Effector memory CD8-positive, alpha-beta T cell (primary cell): ENCODE measurements at regions not wholly inside any gene's neighbourhood (a gene's known extent, or its start where the extent isn't known, plus 50 kb on each side); places are given as distances from the start of the nearest gene placed in this dataset.
"Not testable (repeated sequence)": the region's sequence is repeated elsewhere in the genome, so short reads cannot be mapped to it uniquely, and the experiment has no call there.

Source experiments
- ATAC-seq: fragments of 150-1000 bp; cut with Tn5 transposase; replicated peaks from 2 replicates; pipeline ENCODE4 v1.10.0; 2021; ENCODE audit warnings: mild to moderate bottlenecking, moderate library complexity
- DNase-seq, 3 experiments: peaks; one replicate each; pipeline ENCODE4 v3.0.0; 2021
- H3K27ac Mint-ChIP-seq, 2 donors: one replicate each; pipeline ENCODE4 v1.8.0; 2022; ENCODE audit warnings: mild to moderate bottlenecking in 2 of 2, mixed read lengths in 2 of 2, moderate library complexity in 2 of 2
- H3K27me3 Mint-ChIP-seq, 2 donors: one replicate each; pipeline ENCODE4 v1.8.0; 2022; ENCODE audit warnings: mixed read lengths in 2 of 2
- H3K36me3 Mint-ChIP-seq: one replicate; pipeline ENCODE4 v1.8.0; 2022; ENCODE audit warnings: mild to moderate bottlenecking, moderate library complexity, mixed read lengths; ENCODE audit not compliant: insufficient read depth
- H3K4me1 Mint-ChIP-seq, 2 donors: one replicate each; pipeline ENCODE4 v1.8.0; 2022; ENCODE audit warnings: low read depth in 2 of 2, mixed read lengths in 2 of 2
- H3K4me3 Mint-ChIP-seq, 2 donors: one replicate each; pipeline ENCODE4 v1.8.0; 2022; ENCODE audit warnings: mild to moderate bottlenecking in 2 of 2, mixed read lengths in 2 of 2, moderate library complexity in 2 of 2
- H3K9me3 Mint-ChIP-seq, 2 donors: one replicate each; pipeline ENCODE4 v1.8.0; 2022; ENCODE audit warnings: mixed read lengths in 2 of 2

- Mint-ChIP-seq H3K27ac (no peak overlapping the region), H3K4me3 (no peak overlapping the region), H3K36me3 (no peaks in the 10 kb centered on the region), H3K4me1 (no peaks in the 10 kb centered on the region), H3K9me3 (peaks cover 14 to 18% of the 10 kb centered on the region in 2 donors), H3K27me3 (no peaks in the 10 kb centered on the region)
- ATAC-seq (no peak), DNase-seq (no peak)
Measured at GRCh38 chr13:88285329-88285728, 614.2 kb downstream of the SLITRK5 start.

- no peak overlapping the region for H3K4me3 Mint-ChIP-seq
- no peaks in the 10 kb centered on the region for H3K4me1 Mint-ChIP-seq
- no peaks in the 10 kb centered on the region for H3K36me3 Mint-ChIP-seq
- H3K9me3 Mint-ChIP-seq = peaks cover 15 to 18% of the 10 kb centered on the region in 2 donors
- no peak overlapping the region for H3K27ac Mint-ChIP-seq
- ATAC-seq (no peak), DNase-seq (no peak)
- H3K27me3 Mint-ChIP-seq = no peaks in the 10 kb centered on the region
Measured at GRCh38 chr13:88288326-88288725, 617.2 kb downstream of the SLITRK5 start.

- not testable (repeated sequence) for H3K27ac Mint-ChIP-seq, H3K4me1 Mint-ChIP-seq, H3K36me3 Mint-ChIP-seq, ATAC-seq, H3K9me3 Mint-ChIP-seq, DNase-seq, H3K27me3 Mint-ChIP-seq, H3K4me3 Mint-ChIP-seq
Measured at GRCh38 chr13:88291731-88292130, 620.6 kb downstream of the SLITRK5 start.

GRCh38 chr13:88294368-88294767, 623.2 kb downstream of the SLITRK5 start:
- no peaks in the 10 kb centered on the region for H3K36me3 Mint-ChIP-seq
- no peak overlapping the region for H3K27ac Mint-ChIP-seq
- H3K9me3 Mint-ChIP-seq = peaks cover 0 to 5% of the 10 kb centered on the region in 2 donors
- no peak for DNase-seq
- ATAC-seq = no peak
- H3K4me3 Mint-ChIP-seq = no peak overlapping the region
- H3K27me3 Mint-ChIP-seq = no peaks in the 10 kb centered on the region
- no peaks in the 10 kb centered on the region for H3K4me1 Mint-ChIP-seq

GRCh38 chr13:88303157-88303556, 632.0 kb downstream of the SLITRK5 start:
- Mint-ChIP-seq H3K4me3 (no peak overlapping the region), H3K4me1 (peaks cover 0 to 6% of the 10 kb centered on the region in 2 donors)
- ATAC-seq = no peak

GRCh38 chr13:88303605-88304004, 632.4 kb downstream of the SLITRK5 start:
- ATAC-seq (no peak), DNase-seq (no peak)
- peaks cover 0 to 6% of the 10 kb centered on the region in 2 donors for H3K4me1 Mint-ChIP-seq
- peaks cover 0 to 3% of the 10 kb centered on the region in 2 donors for H3K9me3 Mint-ChIP-seq
- H3K4me3 Mint-ChIP-seq = no peak overlapping the region
- H3K27me3 Mint-ChIP-seq = no peaks in the 10 kb centered on the region
- no peaks in the 10 kb centered on the region for H3K36me3 Mint-ChIP-seq
- H3K27ac Mint-ChIP-seq = no peak overlapping the region

More at GRCh38 chr13:88303157-88303556, 632.0 kb downstream of the SLITRK5 start:
- Mint-ChIP-seq H3K27ac (no peak overlapping the region), H3K36me3 (no peaks in the 10 kb centered on the region), H3K27me3 (no peaks in the 10 kb centered on the region), H3K9me3 (peaks cover 0 to 3% of the 10 kb centered on the region in 2 donors)
- DNase-seq = no peak

GRCh38 chr13:88314496-88314895, 643.3 kb downstream of the SLITRK5 start:
- Mint-ChIP-seq H3K4me1 (no peaks in the 10 kb centered on the region), H3K27me3 (no peaks in the 10 kb centered on the region), H3K9me3 (peaks cover 0 to 2% of the 10 kb centered on the region in 2 donors), H3K27ac (no peak overlapping the region), H3K36me3 (peaks cover 2% of the 10 kb centered on the region), H3K4me3 (no peak overlapping the region)
- DNase-seq (no peak), ATAC-seq (no peak)

GRCh38 chr13:88329066-88329465, 657.9 kb downstream of the SLITRK5 start:
- H3K27ac Mint-ChIP-seq = no peak overlapping the region
- no peaks in the 10 kb centered on the region for H3K36me3 Mint-ChIP-seq
- peaks cover 0 to 4% of the 10 kb centered on the region in 2 donors for H3K9me3 Mint-ChIP-seq
- no peak for ATAC-seq
- H3K4me3 Mint-ChIP-seq = no peak overlapping the region
- no peaks in the 10 kb centered on the region for H3K4me1 Mint-ChIP-seq
- DNase-seq = no peak
- H3K27me3 Mint-ChIP-seq = no peaks in the 10 kb centered on the region

- H3K36me3 Mint-ChIP-seq = peaks cover 3% of the 10 kb centered on the region
- ATAC-seq = no peak
- H3K9me3 Mint-ChIP-seq = peaks cover 8 to 12% of the 10 kb centered on the region in 2 donors
- H3K4me3 Mint-ChIP-seq = no peak overlapping the region
- no peak overlapping the region for H3K27ac Mint-ChIP-seq
- H3K27me3 Mint-ChIP-seq = no peaks in the 10 kb centered on the region
- no peak for DNase-seq
- no peaks in the 10 kb centered on the region for H3K4me1 Mint-ChIP-seq
Measured at GRCh38 chr13:88339271-88339741, 668.1 kb downstream of the SLITRK5 start.

- Mint-ChIP-seq H3K27me3 (no peaks in the 10 kb centered on the region), H3K4me1 (no peaks in the 10 kb centered on the region), H3K27ac (no peak overlapping the region), H3K36me3 (no peaks in the 10 kb centered on the region), H3K9me3 (peaks cover 12 to 14% of the 10 kb centered on the region in 2 donors), H3K4me3 (no peak overlapping the region)
- DNase-seq = no peak
- no peak for ATAC-seq
Measured at GRCh38 chr13:88345171-88345847, 674.1 kb downstream of the SLITRK5 start.

GRCh38 chr13:88360761-88361160, 689.6 kb downstream of the SLITRK5 start:
- Mint-ChIP-seq H3K4me1 (no peaks in the 10 kb centered on the region), H3K27ac (no peak overlapping the region), H3K9me3 (peaks cover 2 to 6% of the 10 kb centered on the region in 2 donors), H3K36me3 (no peaks in the 10 kb centered on the region), H3K27me3 (no peaks in the 10 kb centered on the region), H3K4me3 (no peak overlapping the region)
- no peak for ATAC-seq
- DNase-seq = no peak

- ATAC-seq (no peak), DNase-seq (no peak)
- Mint-ChIP-seq H3K36me3 (no peaks in the 10 kb centered on the region), H3K4me1 (no peaks in the 10 kb centered on the region), H3K9me3 (peaks cover 0 to 8% of the 10 kb centered on the region in 2 donors), H3K4me3 (no peak overlapping the region), H3K27ac (no peak overlapping the region), H3K27me3 (no peaks in the 10 kb centered on the region)
Measured at GRCh38 chr13:88369866-88370265, 698.7 kb downstream of the SLITRK5 start.

GRCh38 chr13:88376760-88377388, 705.7 kb downstream of the SLITRK5 start:
- ATAC-seq (no peak), DNase-seq (no peak)
- Mint-ChIP-seq H3K4me1 (peaks cover 0 to 1% of the 10 kb centered on the region in 2 donors), H3K9me3 (peaks cover 0 to 7% of the 10 kb centered on the region in 2 donors), H3K27ac (no peak overlapping the region), H3K4me3 (peak overlapping the region in 1 of 2 donors; percentile 30), H3K36me3 (no peaks in the 10 kb centered on the region), H3K27me3 (no peaks in the 10 kb centered on the region)

- Mint-ChIP-seq H3K4me1 (peaks cover 0 to 1% of the 10 kb centered on the region in 2 donors), H3K36me3 (no peaks in the 10 kb centered on the region), H3K27me3 (no peaks in the 10 kb centered on the region), H3K4me3 (peak overlapping the region in 1 of 2 donors; percentile 30), H3K27ac (no peak overlapping the region), H3K9me3 (peaks cover 0 to 7% of the 10 kb centered on the region in 2 donors)
- ATAC-seq (no peak), DNase-seq (no peak)
Measured at GRCh38 chr13:88377852-88378251, 706.7 kb downstream of the SLITRK5 start.
